Tibial nerve (tissue), 4 donors: ENCODE measurements at regions not wholly inside any gene's neighbourhood (a gene's known extent, or its start where the extent isn't known, plus 50 kb on each side); places are given as distances from the start of the nearest gene placed in this dataset.

Experiments
- DNase-seq, 2 donors: peaks; one replicate each; pipeline ENCODE4 v3.0.0-alpha.2; 2019; ENCODE audit warnings: low spot score in 2 of 2
- H3K27ac ChIP-seq, 4 donors: fragments of 200-600 bp; sonication (generic) in 3 of 4; one replicate each; pipeline ENCODE4 v1.5.1; 2017 to 2019; ENCODE audit warnings: mild to moderate bottlenecking in 1 of 4
- H3K27me3 ChIP-seq, 2 donors: fragments of 200-600 bp; sonication (generic) in 1 of 2; one replicate each; pipeline versions ENCODE4 v1.5.1 to v1.6.0; 2017 to 2019
- H3K36me3 ChIP-seq, 3 donors: fragments of 200-600 bp; sonication (generic); one replicate each; pipeline ENCODE4 v1.5.1; 2018 to 2019
- H3K4me1 ChIP-seq, 4 donors: fragments of 200-600 bp; sonication (generic) in 3 of 4; one replicate each; pipeline ENCODE4 v1.5.1; 2017 to 2019
- H3K4me3 ChIP-seq, 4 donors: fragments of 200-600 bp; sonication (generic) in 3 of 4; one replicate each; pipeline ENCODE4 v1.5.1; 2017 to 2019; ENCODE audit warnings: mild to moderate bottlenecking in 1 of 4, moderate library complexity in 1 of 4
- H3K9me3 ChIP-seq, 4 donors: fragments of 200-600 bp; sonication (generic) in 3 of 4; one replicate each; pipeline ENCODE4 v1.5.1; 2017 to 2019
- EP300 ChIP-seq, 2 donors: sonication (generic); formaldehyde crosslinking; IDR thresholded peaks; one replicate each; pipeline ENCODE4 v1.6.1; 2017; ENCODE audit warnings: antibody characterized with exemption in 2 of 2, mild to moderate bottlenecking in 1 of 2
- POLR2A ChIP-seq, 2 donors: fragments of 450-650 bp; IDR thresholded peaks; one replicate each; pipeline ENCODE4 v1.6.1; 2017; ENCODE audit warnings: antibody characterized with exemption in 2 of 2, mild to moderate bottlenecking in 2 of 2, moderate library complexity in 2 of 2
- WGBS, 2 donors: methylation state at CpG; one replicate each; pipeline ENCODE4 v1.1.5; 2018; 5-methylcytosine and 5-hydroxymethylcytosine counted together
- TF ChIP-seq, protein P1 (sequence below), 5 experiments: fragments of 200-600 bp in 3 of 5; fragments of 450-650 bp in 2 of 5; sonication (generic) in 3 of 5; IDR thresholded peaks; one replicate each; pipeline ENCODE4 v1.5.1; 2016 to 2019; ENCODE audit warnings: antibody characterized with exemption in 5 of 5, mild to moderate bottlenecking in 3 of 5, moderate library complexity in 2 of 5

DNA sequence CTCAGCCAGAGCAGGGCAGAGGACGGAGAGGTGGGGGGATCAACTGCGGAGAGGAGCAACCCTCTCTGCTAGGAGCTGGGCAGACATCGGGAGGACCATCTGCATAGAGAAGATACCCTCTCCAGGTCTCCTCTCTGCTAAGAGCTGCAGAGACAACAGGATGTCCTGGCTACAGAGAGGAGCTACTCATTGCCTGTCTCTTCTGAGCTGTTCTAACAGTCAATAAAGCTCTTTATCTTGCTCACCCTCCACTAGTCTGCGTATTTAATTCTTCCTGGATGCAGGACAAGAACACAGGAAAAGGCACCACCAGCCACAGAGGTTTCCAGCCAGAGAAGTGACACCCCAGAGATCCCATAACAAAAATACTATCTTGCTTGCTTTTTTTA, 871.1 kb upstream of the GJE1 start:
- 94 to 96% methylated on average over 4 of the region's 4 CpGs for WGBS, 2 donors
- DNase-seq = no peak
- no peak for TF ChIP-seq POLR2A (IDR thresholded peaks at IDR 0.05)
- TF ChIP-seq EP300 (IDR thresholded peaks at IDR 0.05) = no peak
- TF ChIP-seq, protein P1, sequence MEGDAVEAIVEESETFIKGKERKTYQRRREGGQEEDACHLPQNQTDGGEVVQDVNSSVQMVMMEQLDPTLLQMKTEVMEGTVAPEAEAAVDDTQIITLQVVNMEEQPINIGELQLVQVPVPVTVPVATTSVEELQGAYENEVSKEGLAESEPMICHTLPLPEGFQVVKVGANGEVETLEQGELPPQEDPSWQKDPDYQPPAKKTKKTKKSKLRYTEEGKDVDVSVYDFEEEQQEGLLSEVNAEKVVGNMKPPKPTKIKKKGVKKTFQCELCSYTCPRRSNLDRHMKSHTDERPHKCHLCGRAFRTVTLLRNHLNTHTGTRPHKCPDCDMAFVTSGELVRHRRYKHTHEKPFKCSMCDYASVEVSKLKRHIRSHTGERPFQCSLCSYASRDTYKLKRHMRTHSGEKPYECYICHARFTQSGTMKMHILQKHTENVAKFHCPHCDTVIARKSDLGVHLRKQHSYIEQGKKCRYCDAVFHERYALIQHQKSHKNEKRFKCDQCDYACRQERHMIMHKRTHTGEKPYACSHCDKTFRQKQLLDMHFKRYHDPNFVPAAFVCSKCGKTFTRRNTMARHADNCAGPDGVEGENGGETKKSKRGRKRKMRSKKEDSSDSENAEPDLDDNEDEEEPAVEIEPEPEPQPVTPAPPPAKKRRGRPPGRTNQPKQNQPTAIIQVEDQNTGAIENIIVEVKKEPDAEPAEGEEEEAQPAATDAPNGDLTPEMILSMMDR (IDR thresholded peaks at IDR 0.05) = no peak
- H3K27ac ChIP-seq = no peak overlapping the region
- no peaks in the 10 kb centered on the region for H3K9me3 ChIP-seq
- no peaks in the 10 kb centered on the region for H3K36me3 ChIP-seq
- H3K4me1 ChIP-seq = peaks cover 0 to 11% (median 0%) of the 10 kb centered on the region in 4 donors
- H3K4me3 ChIP-seq = no peak overlapping the region
- H3K27me3 ChIP-seq = no peaks in the 10 kb centered on the region

DNA sequence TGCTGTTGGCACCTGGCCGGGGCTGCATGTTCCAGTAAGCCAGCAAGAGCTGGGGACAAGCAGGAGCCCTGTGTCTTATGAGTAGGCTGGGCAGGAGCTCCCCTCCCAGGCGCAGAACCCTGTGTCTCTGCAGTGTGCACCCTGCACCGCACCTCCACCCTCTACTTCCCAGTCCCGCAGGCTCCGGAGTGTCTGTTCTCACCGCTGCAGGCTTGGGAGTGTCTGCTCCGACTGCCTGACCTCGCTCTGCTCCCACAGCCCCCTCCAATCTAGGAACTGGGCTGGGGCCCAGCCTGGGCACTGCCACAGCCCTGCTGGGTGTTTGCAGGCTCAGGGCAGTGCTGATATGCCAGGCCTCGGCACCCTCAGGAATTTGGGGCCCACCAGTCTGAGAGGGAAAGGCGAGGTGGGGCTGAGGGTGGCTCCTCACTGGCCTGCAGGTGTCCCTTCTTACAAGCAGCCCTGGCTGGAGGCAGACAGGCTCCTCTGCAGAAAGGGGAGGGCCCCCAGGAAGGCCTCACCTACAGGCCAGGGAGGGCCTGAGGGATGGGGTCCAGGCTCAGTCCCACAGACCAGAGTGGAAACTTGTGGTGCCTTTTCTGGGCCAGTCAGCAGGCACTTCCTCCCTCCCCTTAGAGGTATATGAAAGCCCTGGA, 871.6 kb upstream of the GJE1 start:
- Histone ChIP-seq H3K4me1 (peaks cover 0 to 11% (median 0%) of the 10 kb centered on the region in 4 donors), H3K4me3 (no peak overlapping the region), H3K27ac (no peak overlapping the region), H3K27me3 (no peaks in the 10 kb centered on the region), H3K9me3 (peaks cover 0 to 3% (median 0%) of the 10 kb centered on the region in 4 donors), H3K36me3 (no peaks in the 10 kb centered on the region)
- TF ChIP-seq, protein P1 (IDR thresholded peaks at IDR 0.05) = no peak
- TF ChIP-seq EP300 (IDR thresholded peaks at IDR 0.05) (no peak), POLR2A (IDR thresholded peaks at IDR 0.05) (no peak)
- DNase-seq = no peak
- 88 to 95% methylated on average over 9 to 10 of the region's 10 CpGs for WGBS, 2 donors

DNA sequence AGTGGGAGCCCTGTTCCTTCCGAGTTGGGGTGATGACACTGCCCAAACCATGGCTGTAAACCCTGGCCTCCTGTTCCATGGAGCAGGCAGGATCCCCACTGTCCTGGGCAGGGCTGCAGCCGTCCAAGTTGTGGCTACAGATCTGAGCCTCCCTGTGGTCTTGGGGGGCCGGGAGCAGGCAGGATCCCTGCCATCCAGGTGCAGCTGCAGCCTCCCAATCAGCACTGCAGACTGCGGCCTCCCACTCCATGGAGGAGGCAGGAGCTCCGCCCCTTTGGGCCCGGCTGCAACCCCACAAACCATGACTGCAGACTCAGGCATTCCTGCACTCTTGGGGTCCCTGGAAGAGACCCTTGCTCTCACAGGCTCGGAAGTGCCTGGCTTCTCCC, 872.1 kb upstream of the GJE1 start:
- H3K27ac ChIP-seq = no peak overlapping the region
- no peak overlapping the region for H3K4me3 ChIP-seq
- peaks cover 0 to 8% (median 0%) of the 10 kb centered on the region in 4 donors for H3K4me1 ChIP-seq
- no peaks in the 10 kb centered on the region for H3K27me3 ChIP-seq
- WGBS, 2 donors = 94% methylated on average over 2 to 5 of the region's 7 CpGs
- TF ChIP-seq POLR2A (IDR thresholded peaks at IDR 0.05) (no peak), EP300 (IDR thresholded peaks at IDR 0.05) (no peak)
- TF ChIP-seq, protein P1 (IDR thresholded peaks at IDR 0.05) = no peak
- H3K9me3 ChIP-seq = peaks cover 0 to 3% (median 0%) of the 10 kb centered on the region in 4 donors
- DNase-seq = no peak
- H3K36me3 ChIP-seq = no peaks in the 10 kb centered on the region

DNA sequence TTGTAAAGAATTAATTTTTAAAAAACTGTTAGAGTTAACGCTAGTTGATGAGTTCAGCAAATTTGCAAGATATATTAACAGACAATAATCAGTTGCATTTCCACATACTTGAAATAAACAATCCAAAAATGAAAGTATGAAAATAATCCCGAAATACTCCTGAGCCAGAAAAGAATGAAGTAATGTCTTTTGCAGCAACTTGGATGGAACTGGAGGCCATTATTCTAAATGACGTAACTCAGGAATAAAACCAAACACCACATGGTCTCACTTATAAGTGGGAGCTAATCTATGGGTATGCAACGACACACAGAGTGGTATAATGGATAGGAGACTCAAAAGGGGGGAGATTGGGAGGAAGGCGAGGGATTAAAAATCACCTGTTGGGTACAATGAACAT, 872.9 kb upstream of the GJE1 start:
- Histone ChIP-seq H3K9me3 (peaks cover 0 to 3% (median 0%) of the 10 kb centered on the region in 4 donors), H3K36me3 (no peaks in the 10 kb centered on the region), H3K27me3 (no peaks in the 10 kb centered on the region), H3K27ac (no peak overlapping the region), H3K4me3 (no peak overlapping the region), H3K4me1 (no peaks in the 10 kb centered on the region)
- TF ChIP-seq EP300 (IDR thresholded peaks at IDR 0.05) = peak in 1 of 2 donors; percentile 34
- TF ChIP-seq, protein P1 (IDR thresholded peaks at IDR 0.05) = no peak
- no peak for DNase-seq
- 72 to 82% methylated on average over 5 of the region's 5 CpGs for WGBS, 2 donors

DNA sequence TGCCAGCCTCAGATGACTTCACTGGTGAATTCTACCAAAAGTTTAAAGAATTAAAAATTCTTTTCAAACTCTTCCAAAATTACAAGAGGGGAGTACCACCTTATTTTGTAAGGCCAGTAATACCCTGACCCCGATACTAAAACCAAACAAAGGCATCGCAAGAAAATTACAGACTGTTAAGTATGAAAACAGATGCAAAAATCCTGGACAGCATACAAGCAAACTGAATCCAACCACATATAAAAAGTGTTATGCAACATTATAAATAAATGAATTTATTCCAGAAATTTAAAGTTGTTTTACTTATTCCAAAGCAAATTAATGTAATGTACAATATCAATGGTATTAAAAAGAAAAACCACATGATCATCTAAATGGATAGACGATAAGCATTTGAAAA, 873.6 kb upstream of the GJE1 start:
- WGBS, 2 donors = 69 to 72% methylated on average over 3 of the region's 3 CpGs
- peaks cover 0 to 5% (median 4%) of the 10 kb centered on the region in 4 donors for H3K4me1 ChIP-seq
- no peak for DNase-seq
- no peaks in the 10 kb centered on the region for H3K27me3 ChIP-seq
- H3K9me3 ChIP-seq = peaks cover 0 to 3% (median 0%) of the 10 kb centered on the region in 4 donors
- TF ChIP-seq POLR2A (IDR thresholded peaks at IDR 0.05) (no peak), EP300 (IDR thresholded peaks at IDR 0.05) (no peak)
- TF ChIP-seq, protein P1 (IDR thresholded peaks at IDR 0.05) = no peak
- no peaks in the 10 kb centered on the region for H3K36me3 ChIP-seq
- no peak overlapping the region for H3K4me3 ChIP-seq
- peak overlapping the region in 1 of 4 donors; percentile 2 for H3K27ac ChIP-seq
